ENCODE measurements at regions not wholly inside any gene's neighbourhood (a gene's known extent, or its start where the extent isn't known, plus 50 kb on each side); places are given as distances from the start of the nearest gene placed in this dataset.
"Not testable (repeated sequence)": the region's sequence is repeated elsewhere in the genome, so short reads cannot be mapped to it uniquely, and the experiment has no call there.

DNA sequence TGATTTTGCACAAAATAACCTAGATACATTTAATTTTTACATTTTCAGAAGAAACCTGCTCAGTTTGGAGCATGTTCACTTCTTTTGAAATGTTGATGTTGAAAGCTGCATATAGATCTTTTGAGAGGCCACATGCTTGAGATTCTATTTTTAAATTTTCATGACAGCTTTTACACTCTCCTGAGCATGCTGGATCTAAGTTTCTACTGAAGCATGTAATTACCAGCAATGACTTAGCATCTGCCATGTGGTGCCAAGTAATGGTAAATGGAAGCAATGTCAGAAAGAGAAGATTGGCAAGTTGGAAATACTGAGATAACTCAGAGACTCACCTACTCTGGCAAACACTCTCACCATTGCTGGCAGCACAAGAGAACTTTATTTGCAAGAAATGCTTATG, 310.6 kb downstream of the NSUN3 start:
- TF ChIP-seq CTCF (IDR thresholded peaks at IDR 0.05; ENCODE audit: low read depth, low read length, missing control alignments), result no peak
- H3K4me3 ChIP-seq (ENCODE audit: low read depth, low read length), result no peak overlapping the region
- no peak for DNase-seq (ENCODE audit: low read depth)

DNA sequence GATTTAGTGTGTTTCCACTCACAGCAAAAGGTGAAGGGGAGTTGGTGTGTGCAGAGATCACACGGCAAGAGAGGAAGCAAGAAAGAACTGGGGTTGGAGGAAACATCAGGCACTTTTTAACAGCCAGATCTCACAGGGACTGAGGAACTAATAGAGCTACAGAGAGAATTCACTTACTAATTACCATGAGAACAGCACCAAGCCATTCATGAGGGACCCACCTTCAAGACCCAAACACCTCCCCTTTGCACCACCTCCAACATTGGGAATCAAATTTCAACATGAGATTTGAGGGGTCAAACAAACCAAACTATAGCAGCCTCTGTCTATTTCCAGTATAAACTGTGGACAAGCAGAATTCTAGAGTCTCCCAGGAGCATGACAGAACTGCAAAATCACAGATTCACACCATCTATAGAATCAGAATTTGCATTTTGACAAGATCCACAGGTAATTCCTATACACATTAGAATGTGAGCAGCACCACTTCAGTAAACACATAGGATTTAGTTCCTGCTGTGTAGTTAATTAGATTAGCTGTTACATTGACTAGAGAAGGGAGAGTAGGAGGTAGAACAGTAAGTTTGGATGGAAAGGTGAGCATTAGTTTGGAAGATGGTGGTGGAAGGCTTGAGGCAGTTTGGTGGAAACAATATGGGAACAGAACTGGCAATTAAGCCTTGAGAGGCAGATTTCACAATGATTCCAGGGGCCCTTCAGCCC, 311.7 kb downstream of the NSUN3 start:
- no peak for TF ChIP-seq CTCF (IDR thresholded peaks at IDR 0.05; ENCODE audit: low read depth, low read length, missing control alignments)
- no peak for DNase-seq (ENCODE audit: low read depth)

DNA sequence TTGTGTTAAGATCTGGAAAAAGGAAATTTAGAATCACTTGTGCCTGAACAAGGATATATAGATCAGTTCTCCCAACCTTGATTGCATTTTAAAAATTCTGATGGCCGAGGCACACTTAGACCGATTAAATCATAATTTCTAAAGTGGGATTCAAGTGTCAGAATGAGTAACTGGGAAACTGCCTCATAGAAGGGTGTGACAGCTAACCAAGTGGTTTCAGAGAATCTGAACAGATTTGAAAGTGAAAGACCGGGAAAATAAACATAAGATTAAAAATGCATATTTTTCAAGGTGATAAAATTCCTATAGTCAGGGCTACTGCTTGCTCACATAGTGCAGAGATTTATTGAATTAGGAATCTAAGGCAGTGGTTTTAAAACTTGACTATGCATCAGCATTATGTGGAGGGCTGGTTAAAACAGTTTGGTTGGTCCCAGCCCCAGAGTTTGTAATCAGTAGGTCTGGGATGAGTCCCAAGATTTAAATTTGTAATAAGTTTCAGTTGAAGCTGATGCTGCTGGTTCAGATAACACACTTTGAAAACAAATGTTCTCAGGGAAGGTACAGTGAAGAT, 314.3 kb downstream of the NSUN3 start:
- not testable (repeated sequence) for H3K4me3 ChIP-seq (ENCODE audit: low read depth, low read length)

More for the DNA sequence above, 311.7 kb downstream of the NSUN3 start:
- no peak overlapping the region for H3K4me3 ChIP-seq (ENCODE audit: low read depth, low read length)

GRCh38 chr3:94377863-94378262, 315.0 kb downstream of the NSUN3 start:
- not testable (repeated sequence) for H3K4me3 ChIP-seq (ENCODE audit: low read depth, low read length); DNase-seq (ENCODE audit: low read depth)

More for the DNA sequence above, 314.3 kb downstream of the NSUN3 start:
- DNase-seq (ENCODE audit: low read depth), result not testable (repeated sequence)

GRCh38 chr3:94378322-94378721, 315.5 kb downstream of the NSUN3 start:
- no peak for TF ChIP-seq CTCF (IDR thresholded peaks at IDR 0.05; ENCODE audit: low read depth, low read length, missing control alignments)

GRCh38 chr3:94379264-94379663, 316.4 kb downstream of the NSUN3 start:
- H3K4me3 ChIP-seq (ENCODE audit: low read depth, low read length), result no peak overlapping the region
- no peak for TF ChIP-seq CTCF (IDR thresholded peaks at IDR 0.05; ENCODE audit: low read depth, low read length, missing control alignments)
- DNase-seq (ENCODE audit: low read depth), result no peak

More at GRCh38 chr3:94378322-94378721, 315.5 kb downstream of the NSUN3 start:
- H3K4me3 ChIP-seq (ENCODE audit: low read depth, low read length), result no peak overlapping the region
- no peak for DNase-seq (ENCODE audit: low read depth)

- no peak for DNase-seq (ENCODE audit: low read depth)
- no peak for TF ChIP-seq CTCF (IDR thresholded peaks at IDR 0.05; ENCODE audit: low read depth, low read length, missing control alignments)
- no peak overlapping the region for H3K4me3 ChIP-seq (ENCODE audit: low read depth, low read length)
Observed at GRCh38 chr3:94394885-94395284, 332.0 kb downstream of the NSUN3 start.

DNA sequence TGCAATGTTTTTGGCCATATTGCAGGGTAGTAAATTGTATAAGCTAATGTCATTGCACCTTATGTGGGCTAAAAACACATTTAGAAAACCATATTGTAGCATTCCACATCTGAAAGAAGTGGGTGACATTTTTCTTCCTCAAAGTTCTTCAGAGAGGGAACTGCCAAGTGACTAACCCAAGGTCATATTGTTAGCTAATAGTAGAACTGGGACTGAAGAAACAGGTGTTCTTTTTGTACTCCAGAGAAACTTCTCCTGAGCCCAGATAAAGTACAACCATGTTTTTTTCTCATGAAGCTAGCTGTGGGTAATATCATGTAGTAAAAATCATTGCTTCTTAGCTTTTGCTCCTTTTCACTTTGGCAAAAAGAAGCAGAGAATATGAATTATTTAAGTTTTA, 333.0 kb downstream of the NSUN3 start:
- H3K4me3 ChIP-seq (ENCODE audit: low read depth, low read length), result no peak overlapping the region
- DNase-seq (ENCODE audit: low read depth), result no peak
- no peak for TF ChIP-seq CTCF (IDR thresholded peaks at IDR 0.05; ENCODE audit: low read depth, low read length, missing control alignments)
